Renal cortical epithelial cell (primary cell): ENCODE measurements at regions not wholly inside any gene's neighbourhood (a gene's known extent, or its start where the extent isn't known, plus 50 kb on each side); places are given as distances from the start of the nearest gene placed in this dataset.

Experiments
- DNase-seq: peaks from one replicate; pipeline ENCODE4 v3.0.0-alpha.2; 2011; ENCODE audit warnings: low read depth

- peak; percentile 52 for DNase-seq
Measured at GRCh38 chr1:59146651-59147358, 150.1 kb upstream of the FGGY start.

DNA sequence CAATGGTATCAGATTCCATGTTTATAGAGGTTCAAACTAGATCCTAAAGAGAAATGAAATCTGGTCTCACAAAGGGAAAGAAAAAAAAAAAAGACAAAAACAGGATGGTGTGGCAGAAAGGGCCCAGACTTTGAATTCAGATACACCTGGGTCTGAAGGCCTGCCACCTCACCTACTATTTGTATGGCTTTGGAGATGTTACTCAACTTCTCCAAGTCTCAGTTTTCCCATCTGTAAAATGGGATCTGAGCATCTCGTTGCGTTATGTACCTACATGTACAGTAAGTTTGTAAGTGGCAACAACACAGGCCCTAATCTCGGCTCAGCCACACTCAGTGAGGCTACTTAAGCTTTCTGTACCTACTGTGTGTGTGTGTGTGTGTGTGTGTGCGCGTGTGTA, 147.5 kb upstream of the FGGY start:
- no peak for DNase-seq

DNA sequence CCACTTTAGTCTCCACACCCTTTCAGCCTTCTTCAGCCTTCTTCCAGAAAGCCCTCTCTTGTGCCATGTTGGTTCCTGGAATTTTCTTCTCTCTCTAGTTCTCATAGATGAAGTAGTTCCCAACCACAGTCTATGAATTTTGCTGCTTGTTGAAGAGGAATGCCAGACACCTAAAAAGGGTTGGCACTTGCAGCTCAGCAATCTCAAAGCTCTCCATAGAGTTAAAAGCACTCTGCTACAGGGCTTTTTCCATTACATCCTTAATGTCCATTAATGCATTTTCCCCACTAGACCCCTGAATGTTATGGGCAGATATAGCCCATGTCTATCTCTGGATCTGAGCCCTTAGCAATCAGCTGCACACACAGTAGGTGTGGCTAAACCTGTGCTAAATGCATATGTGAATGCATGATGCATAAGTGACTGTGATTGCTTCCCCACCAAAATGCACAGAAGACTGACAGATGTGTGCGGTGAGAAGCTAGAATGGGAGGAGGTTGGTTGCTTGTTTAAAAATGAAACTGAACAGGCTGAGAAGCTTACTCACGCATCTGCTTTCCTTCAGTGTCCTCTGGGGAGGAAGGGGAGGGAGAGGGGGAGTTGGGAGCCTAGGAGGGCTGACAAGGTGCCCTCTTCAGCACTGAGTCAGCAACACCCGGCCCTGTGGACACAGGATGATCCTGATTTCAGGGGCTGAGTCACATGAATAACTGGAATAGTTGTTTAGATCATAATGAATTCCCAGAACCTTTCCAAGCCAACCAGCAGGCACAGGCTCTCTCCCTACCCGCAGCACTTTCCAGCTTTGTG, 146.1 kb upstream of the FGGY start:
- peak; percentile 99 for DNase-seq

DNA sequence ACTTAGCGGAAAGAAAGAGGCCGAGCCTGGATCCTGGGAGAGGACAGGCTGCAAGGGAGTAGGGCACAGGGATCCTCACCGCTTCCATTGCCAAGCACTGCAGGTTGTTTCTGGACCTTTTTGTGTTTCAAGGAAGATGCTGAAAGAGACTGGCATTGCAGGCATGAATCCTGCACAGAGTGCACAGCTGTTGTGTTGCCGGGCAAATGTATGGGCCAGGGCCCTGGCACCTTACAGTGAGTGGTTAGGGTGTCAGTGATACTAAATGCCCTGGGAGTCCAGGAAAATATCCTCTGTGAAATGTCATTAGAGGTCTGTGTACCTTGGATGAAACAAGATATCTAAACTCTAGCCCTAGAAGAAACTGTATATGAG, 145.5 kb upstream of the FGGY start:
- no peak for DNase-seq

DNA sequence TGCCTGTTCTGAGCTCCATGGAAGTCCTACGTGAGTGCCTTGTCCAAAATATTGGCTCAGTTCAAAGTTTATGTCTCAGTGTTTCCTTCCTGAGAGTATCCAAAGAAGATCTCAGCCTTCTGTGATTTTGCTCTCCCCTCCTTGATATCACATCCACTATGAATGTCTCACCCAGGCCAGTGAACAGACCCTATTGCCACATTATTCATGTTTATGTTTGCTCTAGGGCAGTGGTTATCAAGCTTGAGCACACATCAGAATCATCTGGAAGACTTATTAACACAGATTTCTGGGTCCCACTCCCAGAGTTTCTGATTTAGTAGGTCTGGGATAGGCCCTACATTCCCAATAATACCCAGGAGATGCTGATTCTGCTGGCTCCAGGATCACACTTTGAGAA, 145.0 kb upstream of the FGGY start:
- DNase-seq = peak; percentile 48

- no peak for DNase-seq
Measured at GRCh38 chr1:59152511-59152910, 144.4 kb upstream of the FGGY start.

DNA sequence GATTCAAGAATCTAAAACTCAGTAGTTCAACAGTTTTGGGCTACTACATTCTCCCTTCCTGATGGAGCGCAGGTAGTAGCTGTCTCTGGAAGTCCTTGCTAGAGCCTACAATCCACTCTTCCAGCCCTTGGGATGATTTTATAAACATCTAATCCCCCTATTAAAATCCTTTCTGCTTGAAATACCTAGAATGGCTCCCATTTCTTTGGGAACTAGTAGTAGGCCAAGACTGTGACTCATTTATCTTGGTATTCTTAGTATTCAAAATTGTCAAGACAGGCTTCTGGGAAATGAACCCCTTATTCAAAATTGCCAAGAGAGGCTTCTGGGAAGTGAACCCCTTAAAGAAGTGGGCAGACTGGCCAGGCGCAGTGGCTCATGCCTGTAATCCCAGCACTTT, 142.5 kb upstream of the FGGY start:
- no peak for DNase-seq

- no peak for DNase-seq
Measured at GRCh38 chr1:59155351-59155750, 141.5 kb upstream of the FGGY start.

DNA sequence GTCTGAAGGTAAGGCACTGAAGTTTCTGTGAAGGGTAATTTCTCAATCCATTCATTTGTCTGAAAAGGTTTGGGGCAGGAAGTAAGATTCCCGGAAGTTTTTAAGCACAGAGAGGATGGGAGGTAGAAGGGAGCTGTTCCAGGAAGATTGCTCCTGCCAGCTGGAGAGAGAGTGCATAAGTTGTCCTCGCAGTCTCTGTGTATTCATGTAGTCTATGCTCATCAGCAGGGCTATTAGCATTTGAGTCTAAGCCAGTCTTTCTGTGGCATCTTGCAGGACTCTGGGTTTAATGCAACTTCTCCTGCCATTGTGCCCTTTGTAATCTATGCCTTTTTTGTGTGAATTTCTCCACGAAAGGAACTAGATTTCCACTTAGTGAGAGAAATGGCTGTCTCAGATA, 140.8 kb upstream of the FGGY start:
- no peak for DNase-seq

DNA sequence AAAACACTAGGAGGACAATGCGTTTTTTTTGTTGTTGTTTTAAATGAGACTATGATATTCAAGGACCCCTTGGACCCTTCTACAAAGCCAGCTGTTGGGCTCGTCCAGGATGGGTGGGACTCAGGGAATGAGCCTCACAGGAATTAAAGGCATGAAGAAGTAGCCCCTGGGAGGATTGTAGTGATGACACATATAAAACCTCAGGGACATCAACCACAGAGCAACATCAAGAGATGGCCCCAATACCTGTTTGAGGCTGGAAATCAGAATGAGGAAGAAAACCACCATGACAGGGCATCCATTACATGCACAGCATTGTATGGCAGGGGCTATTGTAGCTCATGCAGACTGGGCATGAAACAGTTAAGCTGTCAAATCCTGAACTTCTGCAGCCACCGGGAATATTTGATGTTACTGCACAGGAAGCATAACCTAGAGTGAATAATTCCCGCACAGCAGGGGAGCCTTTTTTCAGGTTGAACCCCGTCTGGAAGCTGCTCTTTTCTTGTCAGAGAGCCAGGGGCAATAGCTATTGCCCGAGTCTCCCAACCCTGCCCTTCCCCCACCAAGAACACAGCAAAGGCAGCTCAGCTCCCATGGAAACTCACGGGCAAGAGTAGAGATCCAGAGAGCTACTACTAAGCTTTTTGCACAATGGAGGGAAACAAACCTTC, 140.2 kb upstream of the FGGY start:
- peak; percentile 44 for DNase-seq

DNA sequence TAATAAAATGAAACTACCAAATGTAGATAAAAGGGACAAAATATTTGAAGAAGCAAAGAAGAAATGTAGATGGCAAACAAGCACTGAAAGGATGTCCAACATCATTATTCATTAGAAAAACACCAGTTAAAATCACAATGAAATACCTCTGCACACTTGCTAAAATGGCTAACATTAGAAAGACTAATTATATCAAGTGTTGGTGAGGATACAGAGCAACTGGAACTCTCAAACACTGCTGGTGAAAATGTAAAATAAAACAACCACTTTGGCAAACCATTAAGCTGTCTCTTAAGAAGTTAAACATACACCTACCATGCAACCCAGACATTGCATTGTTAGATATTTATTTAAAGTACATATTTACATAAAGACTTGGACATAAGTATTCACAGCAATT, 138.6 kb upstream of the FGGY start:
- no peak for DNase-seq

DNA sequence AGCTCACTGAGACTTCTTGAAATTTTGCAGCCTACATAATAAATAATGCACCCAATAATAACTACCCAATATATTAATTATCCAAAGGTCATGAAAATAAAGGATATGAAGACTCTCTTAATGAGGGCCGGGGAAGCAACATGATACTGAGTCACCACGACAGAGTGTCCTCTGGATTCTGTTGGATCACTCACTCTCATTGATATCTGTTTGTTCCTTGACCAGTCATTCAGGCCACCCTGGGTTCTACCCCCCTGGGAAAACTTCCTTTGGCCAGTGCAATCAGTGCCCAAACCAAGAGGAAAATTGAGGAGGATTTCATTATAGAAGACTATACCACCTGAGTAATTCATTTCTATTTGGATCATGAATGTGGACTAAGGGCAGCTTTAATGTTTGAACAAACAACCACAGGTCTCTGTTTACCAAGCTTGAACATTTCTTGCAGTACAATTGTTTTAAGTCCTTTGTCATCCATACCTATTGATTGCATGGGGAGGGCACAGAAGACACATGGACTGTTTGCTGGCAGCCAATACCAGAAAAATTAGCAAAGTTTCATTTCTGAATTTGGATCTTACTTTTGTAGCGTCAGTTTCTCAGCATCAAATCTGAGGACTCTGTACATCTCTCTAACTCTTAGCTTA, 137.2 kb upstream of the FGGY start:
- no peak for DNase-seq

DNA sequence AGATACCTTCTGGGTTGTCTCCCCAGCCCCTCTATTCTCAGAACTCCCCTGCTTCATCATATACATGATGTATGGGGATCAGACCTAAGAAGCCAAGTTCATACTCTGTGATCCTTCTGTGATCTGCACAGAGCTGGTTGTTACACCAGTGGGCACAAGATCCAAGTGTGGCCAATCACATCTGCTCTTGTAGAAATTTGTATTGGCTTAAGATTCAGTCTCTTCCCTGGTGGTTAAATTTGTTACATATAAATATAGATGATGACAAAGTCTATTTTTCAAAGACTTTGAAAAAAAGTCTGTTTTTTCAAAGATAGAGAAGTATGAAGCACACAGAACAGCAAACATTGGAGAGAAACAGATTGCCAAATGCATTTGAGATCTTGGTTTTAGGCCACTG, 135.8 kb upstream of the FGGY start:
- DNase-seq = no peak

DNA sequence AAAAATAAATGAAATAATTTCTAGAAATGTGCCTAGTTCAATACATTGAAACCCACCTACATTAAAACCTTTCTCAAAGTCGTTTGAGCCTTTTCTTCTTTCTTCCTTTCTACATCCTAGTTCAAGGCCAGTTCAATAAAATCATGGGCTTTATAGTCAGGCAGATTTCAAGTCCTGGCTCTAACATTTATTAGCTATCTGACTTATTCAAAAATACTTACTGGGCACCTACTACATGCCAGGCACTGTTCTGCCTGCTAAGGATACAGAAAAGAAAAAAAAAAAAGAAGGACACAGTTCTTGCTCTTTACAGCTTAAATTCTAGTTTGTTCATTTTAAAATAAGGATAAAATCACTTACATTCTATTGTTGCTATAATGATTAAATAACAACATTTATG, 134.2 kb upstream of the FGGY start:
- no peak for DNase-seq

DNA sequence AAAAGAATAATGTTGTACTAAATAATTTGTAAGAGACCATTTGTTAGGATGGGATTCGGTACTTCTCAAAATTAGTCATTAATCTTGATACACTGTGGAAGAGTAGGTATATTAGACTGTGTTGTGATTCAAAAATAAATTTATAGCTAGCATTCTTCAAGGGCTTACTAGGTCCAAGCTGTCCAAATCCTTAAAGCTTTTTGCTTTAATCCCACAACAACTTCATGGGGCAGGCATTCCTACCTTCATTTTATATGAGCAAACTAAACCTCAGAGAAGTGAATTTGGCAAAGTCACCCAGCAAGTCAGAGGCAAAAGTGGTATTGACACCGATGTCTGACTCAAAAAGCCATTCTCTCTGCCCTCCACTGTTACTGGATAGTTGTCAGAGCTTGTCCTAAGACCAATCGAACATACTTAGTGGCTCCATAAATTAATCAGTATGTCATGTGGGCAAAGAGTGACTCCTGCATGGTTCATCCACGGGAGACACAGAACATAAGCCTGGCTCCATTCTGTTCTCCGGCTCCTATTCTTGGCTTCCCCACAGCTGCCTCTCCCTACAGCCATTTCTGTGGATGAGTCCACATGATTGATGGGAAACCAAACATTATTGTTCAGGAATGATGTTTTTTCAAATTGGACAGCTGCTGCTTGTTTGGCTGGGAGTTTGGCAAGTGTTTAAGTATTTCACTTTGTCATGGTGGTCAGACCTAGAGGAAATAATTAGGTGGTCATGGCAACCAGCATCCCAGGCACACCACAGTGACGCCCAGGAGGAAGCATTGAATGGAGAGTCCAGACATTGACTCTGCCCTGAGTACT, 133.4 kb upstream of the FGGY start:
- DNase-seq = no peak

DNA sequence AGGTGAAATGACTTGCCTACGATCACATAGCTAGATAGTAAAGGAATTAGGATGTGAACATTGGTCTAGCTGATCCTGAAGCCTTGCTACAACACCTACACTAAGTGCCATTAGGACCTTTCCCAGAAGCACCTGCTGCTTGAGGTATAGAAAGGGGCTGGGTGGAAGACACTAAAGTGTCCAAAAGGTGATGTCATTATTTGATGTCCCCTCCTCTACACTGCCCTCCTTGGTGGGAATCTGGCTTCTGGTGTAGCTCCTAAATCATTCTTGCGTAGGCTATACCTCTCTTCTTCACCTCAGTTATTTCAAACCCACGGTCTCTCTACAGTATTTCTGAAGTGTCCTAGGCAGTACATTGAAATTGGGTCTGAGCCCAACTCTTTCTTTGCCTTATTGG, 132.5 kb upstream of the FGGY start:
- DNase-seq = no peak

GRCh38 chr1:59165353-59165752, 131.5 kb upstream of the FGGY start:
- DNase-seq = no peak

DNA sequence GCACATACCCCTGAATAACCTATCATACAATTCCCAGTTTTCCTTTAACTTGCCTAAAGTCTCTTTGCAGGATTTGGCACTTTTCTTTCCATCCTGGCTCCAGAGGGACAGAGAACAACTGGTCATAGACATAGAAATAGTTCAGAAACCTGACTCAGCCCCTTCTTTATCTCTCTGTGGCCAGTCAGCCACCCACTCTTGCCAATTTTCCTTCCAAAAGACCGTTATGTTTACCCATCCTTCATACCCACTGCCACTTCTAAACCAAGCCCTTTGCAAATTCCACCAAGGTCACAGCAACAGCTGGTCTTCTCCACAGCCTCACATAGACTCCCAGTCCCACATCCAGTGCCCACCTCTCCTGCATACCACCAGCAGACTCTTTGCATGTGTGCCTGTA, 127.2 kb upstream of the FGGY start:
- DNase-seq = no peak

DNA sequence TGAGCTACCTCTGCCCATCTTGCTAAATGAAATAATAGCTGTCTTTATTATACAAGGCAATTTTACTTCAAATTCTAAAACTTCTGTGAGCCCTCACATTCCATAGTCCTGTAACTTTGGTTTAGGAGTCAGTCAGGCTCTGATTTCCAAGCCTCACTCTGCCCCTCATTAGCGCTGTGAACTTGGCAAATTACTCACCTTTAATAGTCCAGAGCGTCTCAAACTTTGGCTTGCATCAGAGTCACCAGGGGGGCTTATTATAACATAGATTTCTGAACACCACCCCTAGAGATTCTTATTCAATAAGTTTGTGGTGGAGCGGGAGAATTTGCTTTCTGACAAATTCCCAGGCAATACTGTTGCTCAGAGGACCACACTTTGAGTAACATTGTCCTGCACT, 126.2 kb upstream of the FGGY start:
- DNase-seq = no peak

DNA sequence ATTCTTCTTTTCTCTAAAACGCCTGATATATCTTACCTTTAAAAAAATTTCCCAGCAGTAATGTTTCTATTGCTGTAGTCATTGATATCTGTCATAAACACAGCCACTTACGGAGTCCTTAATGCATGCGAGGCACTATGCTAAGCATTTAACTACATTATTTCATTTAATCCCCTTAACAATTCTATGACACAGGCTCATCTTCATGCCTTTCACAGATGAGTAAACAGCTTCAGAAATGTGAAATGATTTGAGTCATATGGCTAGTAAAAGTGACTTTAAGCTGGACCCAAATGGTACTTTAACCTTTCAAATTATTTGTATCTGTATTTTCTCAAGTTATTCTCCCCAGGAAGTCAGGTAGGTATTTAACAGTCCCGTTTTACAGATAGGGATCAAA, 125.1 kb upstream of the FGGY start:
- DNase-seq = no peak

GRCh38 chr1:59172693-59173092, 124.2 kb upstream of the FGGY start:
- DNase-seq = no peak

GRCh38 chr1:59173721-59174120, 123.2 kb upstream of the FGGY start:
- peak; percentile 58 for DNase-seq
